HK-2 (cell line): ENCODE measurements at regions not wholly inside any gene's neighbourhood (a gene's known extent, or its start where the extent isn't known, plus 50 kb on each side); places are given as distances from the start of the nearest gene placed in this dataset.
"Not testable (repeated sequence)": the region's sequence is repeated elsewhere in the genome, so short reads cannot be mapped to it uniquely, and the experiment has no call there.

ENCODE experiments used
- DNase-seq: peaks from one replicate; pipeline ENCODE4 v3.0.0-alpha.2; 2018; ENCODE audit not compliant: unreplicated experiment

DNA sequence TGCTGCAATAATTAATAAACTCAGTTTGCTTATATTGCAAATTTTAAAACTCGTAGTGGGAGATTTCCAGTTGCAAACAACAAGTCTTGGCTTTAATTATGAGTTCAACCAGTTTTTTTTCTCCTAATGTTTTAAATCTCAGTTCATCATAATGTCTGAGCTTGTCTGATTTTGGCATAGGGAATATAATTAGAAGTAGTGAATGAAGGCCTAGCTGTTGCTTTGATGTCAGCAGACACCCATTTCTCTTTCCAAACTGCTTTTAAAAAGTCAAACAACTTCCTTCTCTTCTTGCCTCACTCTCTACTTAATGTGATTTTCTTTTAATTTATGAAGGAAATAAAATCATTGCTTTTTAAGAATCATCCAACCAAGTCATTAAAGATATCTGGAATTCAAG is 1462.1 kb downstream of the DPP10 start:
- no peak for DNase-seq

DNA sequence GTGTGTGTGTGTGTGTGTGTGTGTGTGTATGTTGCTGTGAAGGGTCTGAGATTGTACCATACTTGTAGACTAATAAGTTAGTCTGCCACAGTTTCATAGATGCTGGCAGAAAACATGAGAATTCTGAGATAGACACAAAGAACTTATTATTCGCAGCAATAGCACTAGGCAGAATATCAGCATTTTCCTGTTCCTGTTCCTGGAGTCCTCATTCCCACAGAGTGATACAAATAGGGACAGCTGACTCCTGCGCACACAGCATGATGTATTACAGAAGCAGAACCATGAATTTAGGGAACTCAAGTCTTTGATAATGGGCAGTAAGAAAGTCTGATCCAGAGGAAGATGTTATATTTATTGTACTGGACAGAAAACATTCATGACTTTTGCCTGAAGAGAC is 1466.3 kb downstream of the DPP10 start:
- no peak for DNase-seq

DNA sequence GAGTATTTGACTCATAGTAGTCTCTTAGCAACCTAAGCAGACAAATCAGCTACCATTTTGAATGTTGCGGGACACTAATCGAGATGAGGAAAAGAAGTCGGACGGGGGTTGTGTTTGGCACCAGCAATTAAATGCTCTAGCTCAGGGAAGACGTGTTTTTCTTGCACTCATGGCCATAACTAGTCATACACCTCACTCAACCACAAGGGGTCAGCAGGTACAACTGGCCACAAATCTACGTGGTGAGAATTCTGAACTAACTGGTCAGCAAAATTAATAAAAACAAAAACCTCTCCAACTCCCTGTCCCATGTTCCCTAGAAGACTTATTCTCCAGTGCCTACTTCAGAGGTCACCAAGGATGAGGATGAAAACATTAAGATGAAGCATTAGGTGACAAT is 1467.8 kb downstream of the DPP10 start:
- DNase-seq: no peak

DNA sequence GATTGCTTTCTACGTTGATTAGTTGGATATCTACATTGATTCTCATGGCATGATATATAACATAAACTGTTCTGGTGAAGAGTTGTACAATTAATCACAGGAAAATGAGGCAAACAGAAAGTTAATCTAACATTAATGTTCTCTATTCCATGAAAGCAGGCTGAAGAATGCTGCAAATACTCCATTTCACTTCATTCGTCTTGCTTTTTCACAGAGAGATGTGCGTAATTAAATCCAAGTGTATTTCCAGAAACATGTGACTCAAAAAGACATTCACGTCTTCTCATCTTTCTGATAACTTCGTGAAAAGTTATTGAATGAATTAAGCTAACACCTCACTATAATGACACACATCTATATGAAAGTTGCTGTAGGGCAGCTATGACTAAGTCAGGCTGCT is 1471.5 kb downstream of the DPP10 start:
- no peak for DNase-seq

DNA sequence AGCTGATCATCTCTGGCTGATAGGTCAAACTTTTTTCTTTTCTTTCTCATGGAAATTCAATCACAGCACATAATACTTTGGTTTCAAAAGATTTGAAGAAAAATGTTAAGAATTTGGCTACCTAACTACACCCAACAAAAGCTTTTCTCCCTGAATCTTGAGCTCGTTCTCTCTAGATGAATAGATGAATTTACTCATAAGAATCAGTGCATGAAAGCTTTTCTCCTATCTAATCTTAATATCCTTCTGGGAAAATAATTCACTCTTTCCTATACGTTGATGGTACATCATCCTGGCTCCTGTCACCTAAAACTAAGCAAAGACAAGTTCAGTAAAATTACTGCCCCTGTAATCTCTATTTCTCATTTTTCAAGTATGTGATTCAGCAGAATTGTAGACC is 1479.1 kb downstream of the DPP10 start:
- no peak for DNase-seq

DNA sequence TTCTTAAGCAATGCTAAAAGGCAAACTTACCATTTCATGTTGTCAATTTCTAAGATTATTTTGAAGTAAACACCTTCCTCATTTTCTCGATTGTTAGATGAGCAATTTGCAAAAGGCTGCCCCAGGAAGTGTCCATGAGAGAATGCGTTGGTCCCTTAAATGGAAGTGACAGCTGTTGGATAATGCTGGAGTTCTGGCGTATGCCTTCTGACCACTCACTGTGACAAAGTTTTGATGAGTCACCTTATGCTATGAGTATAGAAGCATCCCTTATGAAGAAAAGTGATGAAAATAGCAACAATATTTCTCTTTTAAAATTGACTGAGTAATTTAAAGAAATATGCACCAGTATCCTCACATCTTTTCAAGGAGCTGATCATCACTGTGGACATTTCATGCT is 1497.5 kb downstream of the DPP10 start:
- no peak for DNase-seq

DNA sequence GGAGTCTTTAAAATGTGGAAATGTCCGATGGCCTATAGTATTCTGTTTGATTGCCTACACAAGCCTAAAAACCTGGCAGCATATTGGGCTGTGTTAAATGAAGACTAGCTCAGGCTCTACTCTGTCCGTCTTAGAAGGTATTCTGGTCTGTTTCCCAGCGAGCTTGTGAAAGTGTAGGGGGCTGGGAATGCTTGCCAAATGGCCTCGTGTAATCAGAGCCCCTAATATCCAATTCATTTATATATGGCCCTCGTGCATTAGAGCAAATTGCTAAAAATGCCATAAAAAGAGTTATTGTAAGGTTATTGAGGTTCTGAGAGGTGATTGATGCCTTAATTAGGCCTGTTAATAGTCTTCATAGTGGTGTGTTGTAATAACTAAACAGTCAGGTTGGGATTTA is 1500.4 kb downstream of the DPP10 start:
- no peak for DNase-seq

DNA sequence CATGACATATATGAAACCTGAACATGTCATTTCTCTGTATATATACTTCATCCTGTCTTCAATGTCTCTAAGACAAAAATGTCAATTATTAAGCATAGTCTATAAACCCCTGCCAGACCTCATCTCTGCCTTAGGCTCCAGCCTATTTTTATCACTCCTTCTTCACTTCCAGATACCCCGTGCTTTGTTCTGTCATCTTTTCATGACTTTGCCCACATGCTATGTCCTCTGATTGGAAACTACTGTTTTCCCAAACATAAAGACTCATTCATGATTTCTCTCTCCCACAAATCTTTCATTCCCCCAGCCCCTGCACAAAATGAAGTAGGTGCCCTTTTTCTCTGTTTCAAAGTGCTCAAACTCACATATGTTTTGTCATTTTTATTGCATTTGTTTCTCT is 1503.9 kb downstream of the DPP10 start:
- no peak for DNase-seq

DNA sequence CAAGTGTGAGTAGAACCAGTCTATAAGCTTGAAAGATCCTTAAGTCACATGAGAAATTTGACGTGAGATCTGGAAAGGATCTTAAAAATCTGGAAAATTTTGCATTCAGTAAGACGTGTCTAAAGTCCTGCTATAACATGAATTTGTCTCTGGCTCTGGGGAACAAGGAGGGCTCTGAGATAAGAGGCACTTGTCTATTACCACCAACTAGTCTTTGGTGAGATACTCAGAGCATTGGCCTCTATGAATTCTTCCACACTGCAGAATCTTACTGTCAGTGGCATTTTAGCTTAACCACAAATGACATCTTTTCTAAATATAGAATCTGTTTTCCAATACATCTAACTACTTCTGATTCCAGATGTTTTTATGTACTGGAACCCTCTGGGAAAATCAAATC is 1504.5 kb downstream of the DPP10 start:
- DNase-seq: no peak

DNA sequence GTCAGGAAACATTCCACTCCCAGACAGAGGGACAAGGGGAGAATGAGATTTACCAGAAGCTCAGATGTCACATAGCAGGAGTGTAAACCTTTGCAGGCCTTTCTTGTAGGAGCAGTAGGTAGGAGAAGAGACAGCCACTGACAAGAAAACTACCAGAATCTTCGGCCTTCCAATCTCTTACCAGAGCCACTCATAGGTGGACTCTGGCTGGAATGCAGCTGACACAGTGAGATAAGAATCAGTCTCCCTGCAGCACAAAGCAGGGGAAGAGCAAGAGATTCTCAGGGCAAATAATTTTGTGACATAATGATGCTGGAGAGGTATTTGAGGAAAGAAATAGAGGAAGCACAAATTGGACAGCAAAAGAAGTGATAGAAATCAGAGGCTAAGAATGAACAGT is 1534.5 kb downstream of the DPP10 start:
- no peak for DNase-seq

DNA sequence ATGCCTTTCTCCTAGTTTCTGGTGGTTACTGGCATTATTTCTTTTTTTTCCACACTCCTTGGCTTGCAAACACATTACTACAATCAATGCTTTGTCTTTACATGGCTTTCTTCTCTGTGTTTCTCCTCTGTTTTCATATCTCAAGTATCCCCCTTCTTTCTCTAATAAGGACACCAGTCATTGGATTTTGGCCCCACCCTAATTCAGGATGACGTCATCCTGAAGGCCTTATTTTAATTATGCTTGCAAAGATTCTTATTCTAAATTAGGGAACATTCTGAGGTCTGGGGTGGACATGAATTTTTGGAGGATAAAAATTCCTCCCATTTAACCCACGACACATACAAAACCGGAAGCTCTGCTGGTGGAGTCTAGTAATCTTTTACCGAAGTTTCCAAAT is 1556.6 kb downstream of the DPP10 start:
- DNase-seq: no peak

DNA sequence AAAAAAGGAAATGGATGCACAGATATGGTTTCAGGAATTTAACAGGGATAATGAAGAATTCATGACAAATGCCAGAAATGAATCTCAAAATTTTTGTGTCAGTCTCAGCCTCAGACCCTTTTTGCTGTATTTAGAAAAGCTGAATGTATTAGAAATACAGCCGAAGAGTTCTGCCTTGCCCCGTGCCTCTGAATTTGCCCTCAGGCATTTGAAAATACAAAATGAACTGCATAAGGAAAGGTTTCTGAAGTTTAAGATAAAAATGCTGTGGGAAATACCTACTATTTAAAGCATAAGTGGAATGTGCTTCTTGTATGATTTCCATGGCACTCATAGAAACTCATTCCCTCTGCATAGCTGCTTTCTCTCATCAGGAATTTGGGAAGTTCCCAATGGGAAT is 1580.6 kb downstream of the DPP10 start:
- no peak for DNase-seq

DNA sequence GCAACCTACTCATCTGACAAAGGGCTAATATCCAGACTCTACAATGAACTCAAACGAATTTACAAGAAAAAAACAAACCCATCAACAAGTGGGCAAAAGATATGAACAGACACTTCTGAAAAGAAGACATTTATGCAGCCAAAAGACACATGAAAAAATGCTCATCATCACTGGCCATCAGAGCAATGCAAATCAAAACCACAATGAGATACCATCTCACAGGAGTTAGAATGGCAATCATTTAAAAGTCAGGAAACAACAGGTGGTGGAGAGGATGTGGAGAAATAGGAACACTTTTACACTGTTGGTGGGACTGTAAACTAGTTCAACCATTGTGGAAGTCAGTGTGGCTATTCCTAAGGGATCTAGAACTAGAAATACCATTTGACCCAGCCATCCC is 1596.3 kb downstream of the DPP10 start:
- DNase-seq: not testable (repeated sequence)

DNA sequence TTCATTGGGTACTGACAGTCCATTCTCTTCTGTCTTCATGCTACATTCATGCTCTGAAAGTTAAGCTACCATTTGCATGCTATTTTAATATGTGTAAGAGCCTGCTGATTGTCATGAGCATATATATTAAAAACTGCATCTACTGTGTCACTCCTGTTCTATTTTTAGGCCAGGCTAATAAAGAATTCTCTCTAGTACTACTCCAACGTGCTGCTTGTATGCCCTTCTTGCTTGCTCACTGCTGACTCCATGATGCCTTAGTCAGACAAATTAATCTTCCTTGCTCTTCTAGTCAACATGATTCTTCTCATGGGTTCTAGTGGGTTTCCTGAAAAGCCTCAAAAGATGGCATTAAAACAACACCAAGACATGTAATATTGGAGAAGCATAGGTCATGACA is 1600.1 kb downstream of the DPP10 start:
- no peak for DNase-seq

DNA sequence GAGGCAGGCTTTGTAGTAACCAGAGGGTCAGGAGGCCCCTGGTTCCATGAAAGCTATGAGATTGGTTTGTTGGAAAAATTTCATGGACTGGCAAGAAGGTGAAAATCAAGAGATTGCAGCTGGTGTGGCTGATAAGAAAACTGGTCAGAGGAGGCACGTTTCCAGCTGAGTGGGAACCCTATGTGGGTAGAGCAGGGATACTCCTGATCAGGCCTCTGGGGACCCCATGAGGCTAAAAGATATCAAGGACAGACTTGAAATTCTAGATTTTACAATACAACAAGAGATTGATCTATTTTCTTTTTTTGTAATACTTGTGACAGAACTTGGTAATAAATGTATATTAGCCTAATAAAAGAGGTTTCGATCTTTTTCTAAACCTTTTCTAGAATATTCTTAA is 1615.1 kb downstream of the DPP10 start:
- no peak for DNase-seq

DNA sequence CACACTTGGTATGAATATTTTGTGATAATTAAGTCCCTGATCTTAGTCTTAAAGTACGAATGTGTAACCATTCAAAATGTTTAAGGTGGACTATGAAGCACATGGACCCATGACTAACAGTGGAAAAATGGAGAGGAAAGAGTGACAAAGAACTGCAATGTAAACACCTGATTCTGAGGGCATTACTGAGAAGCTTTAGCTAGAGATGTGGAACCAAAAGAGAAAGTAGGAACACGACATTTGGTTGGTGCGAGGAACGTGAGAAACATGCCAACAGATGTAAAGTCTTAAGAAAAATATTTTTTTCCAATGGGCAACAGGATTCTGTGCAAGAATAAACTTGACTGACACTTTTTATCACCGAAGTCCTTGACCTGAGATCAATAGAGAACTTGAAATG is 1618.6 kb downstream of the DPP10 start:
- DNase-seq: no peak

DNA sequence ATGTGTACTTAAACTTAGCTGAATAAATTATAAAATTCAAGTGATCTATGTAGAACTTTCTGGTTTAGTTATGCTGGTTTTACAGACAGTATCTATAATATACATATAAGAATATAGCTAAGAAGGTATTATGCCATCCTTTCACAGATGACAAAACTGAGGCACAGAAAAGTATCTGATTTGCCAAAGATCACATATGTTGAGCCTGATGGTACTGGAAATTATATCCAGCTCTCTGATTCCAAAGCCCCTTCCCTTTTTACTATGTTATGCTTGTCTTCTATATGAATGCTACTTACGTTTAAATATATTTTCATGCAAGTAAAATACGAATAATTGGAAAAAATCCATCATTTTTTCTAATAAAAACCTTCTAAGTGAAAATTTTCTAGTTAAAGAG is 1631.3 kb downstream of the DPP10 start:
- DNase-seq: no peak

DNA sequence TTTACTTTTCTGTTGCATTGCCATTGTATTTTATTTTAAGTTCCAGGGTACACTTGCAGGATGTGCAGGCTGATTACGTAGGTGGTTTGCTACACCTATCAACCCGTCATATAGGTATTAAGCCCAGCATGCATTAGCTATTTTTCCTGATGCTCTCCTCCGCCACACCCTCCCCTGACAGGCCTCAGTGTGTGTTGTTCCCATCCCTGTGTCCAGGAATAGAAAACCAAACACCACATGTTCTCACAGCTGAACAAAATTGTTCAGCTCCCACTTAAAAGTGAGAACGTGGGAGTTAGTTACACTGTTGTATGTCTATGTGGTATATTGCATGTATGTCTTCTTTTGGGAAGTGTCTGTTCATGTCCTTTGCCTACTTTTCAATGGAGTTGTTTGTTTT is 1631.7 kb downstream of the DPP10 start:
- DNase-seq: no peak

DNA sequence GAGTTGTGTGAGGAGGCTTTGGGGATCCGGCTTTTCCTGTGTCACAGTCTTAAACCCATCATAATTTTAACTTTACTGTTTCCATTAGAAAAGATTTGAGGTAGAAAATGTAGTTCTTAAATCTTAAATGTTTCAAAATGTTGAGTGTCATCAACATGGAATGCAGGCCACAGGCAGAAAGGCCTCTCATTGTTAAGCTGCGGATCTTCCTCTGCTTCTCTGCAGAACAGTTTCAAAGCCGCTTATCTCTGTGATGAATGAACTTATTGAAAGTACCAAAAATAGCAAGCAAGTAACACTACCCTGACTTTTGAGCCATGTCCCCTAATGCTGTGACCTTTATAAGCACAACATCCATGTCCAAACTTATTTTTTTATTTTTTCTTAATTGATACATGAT is 1645.8 kb downstream of the DPP10 start:
- DNase-seq: no peak

DNA sequence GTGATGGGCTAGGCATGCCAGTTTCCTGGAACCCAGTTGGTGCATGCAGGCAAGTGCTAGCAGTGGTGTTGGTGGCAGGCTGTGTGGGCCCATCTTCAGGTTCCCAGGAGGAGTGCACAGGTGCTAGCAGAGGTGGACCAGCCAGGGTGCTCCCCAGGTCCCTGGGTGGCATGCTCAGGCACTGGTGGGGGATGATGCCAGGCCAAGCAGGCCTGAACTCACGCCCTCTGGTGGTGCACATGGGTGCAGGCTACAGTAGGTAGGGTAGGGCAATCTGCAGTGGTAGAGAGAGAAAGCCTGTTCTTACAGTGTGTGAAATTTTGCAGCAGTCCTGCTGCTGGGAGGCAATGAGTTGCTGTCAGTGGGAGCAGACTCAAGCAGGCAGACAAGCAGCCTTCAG is 1651.8 kb downstream of the DPP10 start:
- DNase-seq: peak; percentile 7

DNA sequence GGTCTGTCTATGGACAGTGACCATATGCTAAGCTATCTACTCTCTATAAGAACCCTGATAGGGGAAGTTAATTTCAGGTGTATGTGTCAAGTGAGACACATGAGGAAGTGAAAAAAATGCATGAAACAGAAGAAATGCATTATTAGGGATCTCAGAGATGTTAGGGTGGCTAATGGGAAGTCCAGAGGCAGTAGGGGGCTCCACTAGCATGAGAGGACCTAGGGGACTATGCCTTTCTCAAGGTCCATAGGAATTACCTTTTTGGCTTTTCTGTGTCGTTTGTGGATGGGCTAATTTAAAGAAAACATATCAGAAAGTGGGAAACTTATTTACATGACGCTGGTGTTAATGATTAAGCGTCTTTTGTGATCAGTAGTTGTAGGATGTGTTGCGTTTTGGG is 1653.2 kb downstream of the DPP10 start:
- DNase-seq: no peak

DNA sequence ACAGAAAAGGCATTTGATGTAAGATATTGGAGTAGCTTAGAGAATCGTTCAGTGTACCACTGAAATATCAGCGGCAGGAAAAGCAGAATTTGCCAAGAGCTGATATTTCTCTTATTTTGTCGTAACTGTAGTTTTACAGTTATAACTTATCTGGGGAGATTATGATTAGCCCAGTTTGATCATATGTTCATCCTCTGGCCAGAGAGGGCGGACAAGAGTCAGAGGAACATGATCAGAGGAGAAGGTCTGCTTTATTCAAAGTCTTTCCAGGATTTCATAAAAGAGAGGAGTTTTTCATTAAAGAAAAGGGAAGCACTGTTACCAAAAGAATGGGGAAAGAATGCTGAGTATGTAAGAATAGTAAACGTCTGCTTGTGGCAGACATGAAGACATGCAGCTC is 1655.6 kb downstream of the DPP10 start:
- no peak for DNase-seq

DNA sequence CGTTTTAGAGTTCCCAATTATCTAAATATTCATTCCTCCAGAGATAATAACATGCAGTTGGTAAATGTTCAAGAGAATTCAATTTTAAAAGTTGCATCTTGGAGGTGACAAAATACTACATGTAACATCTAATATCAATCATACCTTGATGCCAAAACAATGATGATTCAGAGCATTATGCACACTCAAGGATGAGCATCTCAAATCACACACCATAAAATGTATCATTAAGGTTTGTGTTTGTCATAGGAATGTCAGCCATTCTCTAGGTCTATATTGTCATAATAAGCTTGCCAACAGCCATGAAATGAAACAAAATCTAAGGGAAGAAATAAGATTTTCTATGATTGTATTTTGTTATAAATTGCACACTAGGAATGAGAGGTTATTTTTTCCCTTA is 1667.0 kb downstream of the DPP10 start:
- DNase-seq: no peak

DNA sequence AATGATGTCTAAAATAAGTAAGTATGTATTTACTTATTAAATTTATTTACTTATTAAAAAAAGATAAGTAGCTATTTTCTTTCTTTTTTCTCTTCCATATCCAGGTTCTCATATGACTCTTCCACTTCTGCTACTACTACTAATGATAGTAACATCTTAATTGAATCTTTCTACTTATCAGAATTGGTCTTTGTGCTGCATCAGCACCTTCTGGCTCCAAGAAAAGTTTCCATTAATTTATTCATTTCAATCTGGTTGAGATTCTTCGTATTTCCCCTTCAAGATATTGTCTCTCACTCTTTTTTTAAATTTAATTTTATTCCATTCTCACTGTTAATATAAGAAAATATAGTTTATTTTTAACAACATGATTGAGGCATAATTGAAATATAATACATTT is 1675.4 kb downstream of the DPP10 start:
- no peak for DNase-seq

DNA sequence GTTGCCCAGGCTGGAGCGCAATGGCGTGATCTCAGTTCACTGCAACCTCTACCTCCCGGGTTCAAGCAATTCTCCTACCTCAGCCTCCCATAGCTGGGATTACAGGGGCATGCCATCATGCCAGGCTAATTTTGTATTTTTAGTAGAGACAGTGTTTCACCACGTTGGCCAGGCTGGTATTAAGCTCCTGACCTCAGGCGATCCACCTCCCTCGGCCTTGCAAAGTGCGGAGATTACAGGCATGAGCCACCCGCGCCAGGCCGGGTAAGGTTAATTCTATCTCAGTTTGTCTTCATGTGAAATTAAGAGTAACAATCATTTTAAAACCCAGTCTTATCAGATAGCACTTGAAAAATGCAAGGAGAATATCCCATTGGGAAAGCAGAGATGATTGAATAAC is 1681.7 kb upstream of the DDX18 start:
- no peak for DNase-seq
